ENCODE measurements at regions not wholly inside any gene's neighbourhood (a gene's known extent, or its start where the extent isn't known, plus 50 kb on each side); places are given as distances from the start of the nearest gene placed in this dataset.

GRCh38 chr3:27596334-27596841, 112.2 kb upstream of the SLC4A7 start:
- TF ChIP-seq FOS (IDR thresholded peaks at IDR 0.05; ENCODE audit: borderline replicate concordance, insufficient read depth, low read length) (no peak), JUN (IDR thresholded peaks at IDR 0.05; ENCODE audit: borderline replicate concordance, insufficient read depth, insufficient read length, low read depth) (no peak), MYC (IDR thresholded peaks at IDR 0.05; ENCODE audit: low read depth, low read length) (no peak), GATA2 (IDR thresholded peaks at IDR 0.05; ENCODE audit: insufficient read depth, insufficient read length, low read depth, low read length) (no peak), POLR2A (IDR thresholded peaks at IDR 0.05; ENCODE audit: low read depth, low read length) (no peak), MAX (IDR thresholded peaks at IDR 0.05; ENCODE audit: insufficient read depth, insufficient read length) (no peak), EZH2 (IDR thresholded peaks at IDR 0.05; ENCODE audit: borderline replicate concordance, low read depth, low read length, severe bottlenecking) (no peak), CTCF (IDR thresholded peaks at IDR 0.05; ENCODE audit: extremely low read depth in 1 of 2, insufficient read depth in 1 of 2, low read depth in 1 of 2, low read length in 2 of 2) (no peak), POLR2AphosphoS5 (IDR thresholded peaks at IDR 0.05; ENCODE audit: insufficient read depth, low read depth, low read length) (no peak)
- H3K27me3 ChIP-seq (ENCODE audit: control insufficient read depth in 2 of 2, insufficient read depth in 2 of 2, low read length in 2 of 2), result no peaks in the 10 kb centered on the region
- H3K9me3 ChIP-seq (replicated peaks; ENCODE audit: control insufficient read depth, insufficient read depth, low read length), result no peaks in the 10 kb centered on the region
- intact Hi-C loops (cut with micrococcal nuclease) (no loop called here), dilution Hi-C loops (cut with MboI; ENCODE audit: extremely low pct_ligation_motif_present, low sequenced_read_pairs) (no loop called here)
- no peaks in the 10 kb centered on the region for H3K36me3 ChIP-seq (ENCODE audit: control insufficient read depth in 2 of 2, extremely low read depth in 1 of 2, insufficient read depth in 2 of 2, low read length in 2 of 2)
- DNase-seq (ENCODE audit: low read depth, low spot score) (peak; percentile 94), FAIRE-seq (peak; percentile 81)
- peak overlapping the region; percentile 62 for H3K4me2 ChIP-seq (ENCODE audit: insufficient read depth, low read length)
- H3K27ac ChIP-seq (ENCODE audit: insufficient read depth, low read depth, low read length), result peak overlapping the region; percentile 40
- no peaks in the 10 kb centered on the region for H3K9me1 ChIP-seq (replicated peaks; ENCODE audit: control insufficient read depth, extremely low read depth, insufficient read depth, low read length)
- no peaks in the 10 kb centered on the region for H3K79me2 ChIP-seq (ENCODE audit: control insufficient read depth, insufficient read depth, low read length)
- no peak overlapping the region for H3K4me3 ChIP-seq (replicated peaks in 1 of 3; ENCODE audit: insufficient read depth in 1 of 3, low read depth in 1 of 3, low read length in 3 of 3)
- no peaks in the 10 kb centered on the region for H4K20me1 ChIP-seq (replicated peaks; ENCODE audit: control insufficient read depth, extremely low read depth, insufficient read depth, low read length)
- H3K4me1 ChIP-seq (ENCODE audit: control insufficient read depth, extremely low read depth, insufficient read depth, low read length), result peaks cover 28% of the 10 kb centered on the region
- ChIA-PET POLR2A (interaction anchor here (0.5 kb wide), 1 partner anchor 263 kb away, joined by 3 read pairs; no protein-coding TSS in a partner anchor), CTCF (interaction anchor here (1.0 to 2.9 kb wide), 2 partner anchors 18 to 85 kb away, joined by 3 to 12 read pairs; no protein-coding TSS in a partner anchor)
- no TSS peak for BruUV-seq (replicated peaks)
- H3K9ac ChIP-seq (replicated peaks; ENCODE audit: extremely low read depth, insufficient read depth, low read length), result peak overlapping the region; percentile 4
- H2AFZ ChIP-seq (ENCODE audit: low read depth, low read length), result no peak overlapping the region

Measured in endothelial cell of umbilical vein (primary cell).